SKM-1 (cell line): ENCODE measurements at regions not wholly inside any gene's neighbourhood (a gene's known extent, or its start where the extent isn't known, plus 50 kb on each side); places are given as distances from the start of the nearest gene placed in this dataset.
A peak's percentile ranks its signal among the peaks of the same experiment; 100 is the strongest.

ENCODE experiments used
- DNase-seq: peaks from one replicate; lab custom pipeline; 2025; ENCODE audit not compliant: unreplicated experiment; lab: John Stamatoyannopoulos, UW

DNA sequence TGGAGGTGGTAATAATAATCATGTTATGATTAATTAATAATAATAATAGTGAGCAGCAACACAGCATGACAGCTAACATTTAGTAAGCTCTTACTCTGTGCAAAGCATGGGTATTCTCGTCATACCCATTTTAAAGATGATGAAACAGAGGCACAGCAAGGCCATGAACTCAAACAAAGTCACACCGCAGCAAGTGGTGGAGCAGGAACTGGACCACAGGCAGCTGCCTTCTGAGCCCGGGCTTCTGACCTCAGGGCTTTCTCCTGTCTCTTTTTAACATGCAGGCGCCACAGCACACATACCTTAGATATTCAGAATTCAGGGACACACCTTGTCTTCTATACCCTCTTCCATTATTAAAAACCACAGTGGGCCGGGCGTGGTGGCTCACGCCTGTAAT, 50.7 kb upstream of the SPATA12 start:
- no peak for DNase-seq

DNA sequence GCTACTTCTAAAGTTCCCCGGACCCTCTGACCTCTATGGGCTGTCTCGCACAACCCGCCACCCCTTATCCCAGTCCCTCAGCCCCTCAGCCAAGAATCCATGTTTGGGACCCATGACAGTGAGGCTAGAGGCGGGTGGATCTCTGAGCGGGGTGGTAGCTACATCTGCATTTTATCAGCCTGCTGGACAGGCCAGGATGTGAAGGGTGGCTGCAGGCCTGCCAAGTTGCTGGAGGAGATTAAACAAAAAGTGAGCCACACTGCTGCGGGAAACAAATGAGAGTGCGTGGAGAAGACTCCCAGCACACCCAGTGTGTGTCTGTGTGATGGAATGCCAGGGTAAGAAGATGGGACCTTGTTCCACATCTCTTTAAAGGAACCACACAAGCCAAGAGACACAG, 51.1 kb upstream of the SPATA12 start:
- DNase-seq, result no peak

DNA sequence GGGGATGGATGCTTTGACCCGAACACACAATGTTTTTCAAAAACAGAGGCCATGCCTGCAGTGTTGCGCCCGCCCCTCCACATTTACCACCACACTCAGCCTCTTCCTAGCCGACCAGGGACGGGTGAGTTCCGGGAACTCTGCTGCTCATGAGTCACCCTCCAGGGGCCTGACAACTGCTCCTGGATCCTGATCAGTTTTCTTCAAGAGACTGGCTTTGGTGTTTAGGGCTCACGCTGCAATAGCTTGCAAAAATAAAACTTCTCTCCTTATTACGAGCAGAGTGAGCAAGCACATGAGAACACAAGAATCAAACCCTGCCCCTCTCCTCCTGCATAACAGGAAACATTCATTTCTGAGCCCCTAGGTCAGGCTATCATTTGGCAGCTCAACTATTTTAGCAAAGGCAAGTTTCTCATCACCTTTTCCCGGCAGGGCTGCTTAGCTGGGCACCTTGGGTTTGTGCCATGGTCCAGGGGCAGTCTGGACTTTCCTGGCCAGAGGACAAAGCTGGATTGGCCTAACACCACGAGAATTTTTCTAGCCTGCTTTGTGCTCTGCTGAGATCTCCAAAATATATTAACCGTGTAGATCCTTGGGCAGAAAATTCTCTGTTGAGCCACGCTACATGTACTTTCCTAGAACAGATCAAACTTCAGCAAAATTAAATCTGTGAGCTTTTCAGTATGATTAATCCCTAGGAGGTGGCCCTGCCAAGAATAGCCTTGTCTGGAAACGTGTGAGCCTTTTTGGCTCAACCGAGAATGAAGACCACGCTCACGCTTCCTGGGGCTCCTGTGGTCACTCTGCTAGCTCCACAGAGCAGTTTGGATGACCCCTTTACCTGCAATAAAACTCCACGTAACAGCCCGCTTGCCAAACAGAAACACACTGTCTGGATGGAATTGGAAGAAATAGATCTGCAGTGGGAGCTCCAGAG, 52.7 kb upstream of the SPATA12 start:
- DNase-seq, result no peak

DNA sequence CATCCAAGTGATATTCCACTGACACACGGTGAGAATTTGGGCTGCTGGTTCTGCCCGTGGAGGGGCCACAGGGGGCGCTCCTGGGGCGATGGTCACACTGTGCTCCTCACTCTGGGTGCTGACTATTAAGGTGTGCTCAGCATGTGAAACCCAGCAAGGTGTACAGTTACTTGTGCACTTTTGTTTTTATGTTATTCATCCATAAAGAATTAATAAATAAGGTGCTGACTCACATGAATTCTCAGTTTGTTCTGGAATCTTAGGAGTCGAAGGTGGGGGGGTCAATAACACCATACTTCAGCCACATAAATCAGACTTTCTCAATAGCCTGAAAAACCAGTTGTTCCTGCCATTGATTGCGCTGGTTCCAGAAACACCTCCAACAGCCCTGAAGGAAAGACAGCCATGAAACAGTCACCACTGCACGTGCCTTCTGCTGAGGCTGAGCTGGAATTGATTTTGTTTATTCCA, 53.5 kb upstream of the SPATA12 start:
- no peak for DNase-seq

GRCh38 chr3:57006179-57006657, 54.2 kb upstream of the SPATA12 start:
- no peak for DNase-seq

GRCh38 chr3:57004229-57004628, 56.2 kb upstream of the SPATA12 start:
- DNase-seq, result no peak

DNA sequence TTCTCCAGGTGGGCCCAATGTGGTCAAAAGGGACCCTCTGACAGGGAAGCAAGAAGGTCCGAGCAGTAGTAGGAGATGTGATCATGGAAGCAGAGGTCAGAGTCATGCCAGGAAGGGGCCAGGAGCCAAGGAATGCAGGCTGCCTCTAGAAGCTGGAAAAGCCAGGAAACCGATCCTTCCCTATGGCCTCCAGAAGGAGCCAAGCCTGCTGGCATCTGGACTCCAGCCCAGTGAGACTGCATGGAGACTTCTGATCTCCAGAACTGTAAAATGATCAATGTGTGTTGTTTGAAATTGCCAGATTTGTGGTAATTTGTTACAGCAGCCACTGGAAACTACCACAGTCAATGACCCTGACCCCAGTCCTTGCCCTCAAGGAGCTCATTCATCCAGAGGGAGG, 56.8 kb upstream of the SPATA12 start:
- no peak for DNase-seq

GRCh38 chr3:57001356-57001755, 59.1 kb upstream of the SPATA12 start:
- no peak for DNase-seq

DNA sequence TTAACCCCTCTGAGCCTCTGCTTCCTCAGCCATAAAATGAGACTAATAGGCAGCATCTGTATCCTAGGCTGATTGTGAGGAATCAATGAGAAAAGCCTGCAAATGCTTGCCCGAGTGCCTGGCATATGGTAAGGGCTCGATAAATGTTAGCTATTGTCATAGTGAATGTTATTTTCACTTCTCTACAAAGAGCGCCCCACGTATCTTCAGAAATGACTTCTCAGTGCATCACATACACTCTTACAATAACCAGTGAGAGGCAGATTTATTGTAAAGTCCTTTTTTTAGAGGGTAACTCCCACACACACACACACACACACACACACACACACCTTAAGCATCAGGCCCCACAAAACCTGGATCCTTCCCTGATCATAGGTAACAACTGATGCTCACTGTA, 60.5 kb upstream of the SPATA12 start:
- DNase-seq, result no peak

DNA sequence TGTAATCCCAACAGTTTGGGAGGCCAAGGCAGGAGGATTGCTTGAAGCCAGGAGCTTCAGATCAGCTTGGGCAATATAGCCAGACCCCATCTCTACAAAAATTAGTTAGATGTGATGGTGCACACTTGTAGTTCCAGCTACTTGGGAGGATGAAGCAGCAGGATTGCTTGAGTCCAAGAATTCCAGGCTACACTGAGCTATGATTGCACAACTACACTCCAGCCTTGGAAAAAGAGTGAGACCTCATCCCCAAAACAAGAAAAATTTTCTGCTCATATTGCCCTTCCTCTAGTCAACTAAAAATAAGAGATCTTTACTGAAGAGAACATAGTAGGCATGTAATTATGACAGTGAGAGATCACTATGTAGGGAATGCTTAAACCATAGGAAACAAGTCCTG, 60.9 kb upstream of the SPATA12 start:
- no peak for DNase-seq

DNA sequence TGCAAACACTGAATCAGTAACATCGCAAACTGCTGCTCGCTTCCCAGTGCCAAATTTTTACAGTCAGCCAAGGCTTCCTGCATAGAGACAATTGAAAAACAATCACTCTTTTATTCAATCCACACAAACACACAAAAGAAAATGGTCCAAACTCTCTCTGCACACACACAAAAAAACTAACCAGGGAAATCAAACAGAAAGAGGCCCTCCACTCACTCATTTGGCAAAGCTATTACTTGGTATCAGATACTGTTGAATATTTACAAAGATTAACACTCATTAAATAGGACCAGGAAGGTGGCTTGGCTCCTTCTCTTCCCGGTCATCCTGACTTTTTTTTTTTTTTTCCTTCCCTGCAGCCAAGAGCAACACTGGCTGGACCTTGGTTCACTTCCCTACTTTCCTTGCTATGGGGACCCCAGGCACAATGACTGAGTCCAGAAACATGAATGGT, 62.4 kb upstream of the SPATA12 start:
- DNase-seq, result no peak

- no peak for DNase-seq
Observed at GRCh38 chr3:56997675-56998074, 62.8 kb upstream of the SPATA12 start.

- no peak for DNase-seq
Observed at GRCh38 chr3:56997041-56997440, 63.4 kb upstream of the SPATA12 start.

GRCh38 chr3:56994391-56994790, 66.1 kb upstream of the SPATA12 start:
- DNase-seq, result no peak

- no peak for DNase-seq
Observed at GRCh38 chr3:56990641-56991015, 69.8 kb upstream of the SPATA12 start.

GRCh38 chr3:56989977-56990640, 70.4 kb upstream of the SPATA12 start:
- DNase-seq, result no peak

- no peak for DNase-seq
Observed at GRCh38 chr3:56989169-56989976, 71.1 kb upstream of the SPATA12 start.

GRCh38 chr3:56988458-56989168, 71.9 kb upstream of the SPATA12 start:
- DNase-seq, result peak; percentile 29

- DNase-seq, result no peak
Observed at GRCh38 chr3:56987238-56987895, 73.1 kb upstream of the SPATA12 start.

DNA sequence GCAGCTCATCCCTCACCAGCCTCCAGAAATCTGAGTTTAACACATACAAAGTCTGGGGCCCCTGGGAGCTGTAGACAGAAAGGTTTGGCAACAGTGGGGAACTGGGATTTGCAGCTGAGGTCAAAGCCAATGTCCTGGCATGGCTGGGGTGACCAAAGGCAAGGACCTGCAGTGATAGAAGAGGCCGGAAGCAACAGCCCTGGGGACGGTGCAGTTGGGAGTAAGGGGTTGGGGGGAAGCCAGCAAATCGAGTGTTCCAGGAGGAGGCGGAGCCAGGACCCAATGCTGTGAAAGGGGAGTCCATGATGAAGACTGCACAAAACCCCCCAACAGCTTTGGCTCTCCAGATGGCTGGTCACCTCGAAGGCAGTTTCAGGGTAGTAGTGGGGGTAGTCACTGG, 74.1 kb upstream of the SPATA12 start:
- DNase-seq, result no peak
